Head of caudate nucleus (tissue), 42 donors: ENCODE measurements at regions not wholly inside any gene's neighbourhood (a gene's known extent, or its start where the extent isn't known, plus 50 kb on each side); places are given as distances from the start of the nearest gene placed in this dataset.
"Not testable (repeated sequence)": the region's sequence is repeated elsewhere in the genome, so short reads cannot be mapped to it uniquely, and the experiment has no call there.

Experiments used
- DNase-seq, 42 donors: peaks; one replicate each; pipeline versions ENCODE4 v3.0.0 to v3.0.0-alpha.2; 2020 to 2021; ENCODE audit warnings: mixed read lengths in 7 of 42
- intact Hi-C: fragments of 100-400 bp; cut with DNase I; formaldehyde crosslinking; loops from one replicate; pipeline ENCODE4 v1.15.0; 2022

DNA sequence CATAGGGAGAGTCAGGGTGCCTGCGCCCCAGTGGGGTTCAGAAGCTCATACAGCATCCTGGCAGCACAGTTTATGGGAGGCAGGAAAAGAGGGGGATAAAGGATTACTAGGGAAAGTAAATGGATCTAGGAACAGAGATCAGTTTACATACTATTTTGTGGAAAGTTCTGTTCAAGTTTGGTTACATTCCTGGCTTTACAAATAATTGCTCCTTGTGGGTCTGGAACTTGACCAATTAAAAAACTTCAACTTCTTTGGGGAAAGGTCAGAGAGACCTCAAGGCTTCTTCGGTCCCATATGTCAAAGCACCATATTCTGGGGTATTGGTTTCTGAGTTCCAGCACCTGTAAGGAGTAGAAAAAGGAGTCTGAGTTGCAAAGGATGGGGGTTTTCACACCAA lies 64.1 kb downstream of the ZDHHC19 start:
- intact Hi-C loops = no loop called here

DNA sequence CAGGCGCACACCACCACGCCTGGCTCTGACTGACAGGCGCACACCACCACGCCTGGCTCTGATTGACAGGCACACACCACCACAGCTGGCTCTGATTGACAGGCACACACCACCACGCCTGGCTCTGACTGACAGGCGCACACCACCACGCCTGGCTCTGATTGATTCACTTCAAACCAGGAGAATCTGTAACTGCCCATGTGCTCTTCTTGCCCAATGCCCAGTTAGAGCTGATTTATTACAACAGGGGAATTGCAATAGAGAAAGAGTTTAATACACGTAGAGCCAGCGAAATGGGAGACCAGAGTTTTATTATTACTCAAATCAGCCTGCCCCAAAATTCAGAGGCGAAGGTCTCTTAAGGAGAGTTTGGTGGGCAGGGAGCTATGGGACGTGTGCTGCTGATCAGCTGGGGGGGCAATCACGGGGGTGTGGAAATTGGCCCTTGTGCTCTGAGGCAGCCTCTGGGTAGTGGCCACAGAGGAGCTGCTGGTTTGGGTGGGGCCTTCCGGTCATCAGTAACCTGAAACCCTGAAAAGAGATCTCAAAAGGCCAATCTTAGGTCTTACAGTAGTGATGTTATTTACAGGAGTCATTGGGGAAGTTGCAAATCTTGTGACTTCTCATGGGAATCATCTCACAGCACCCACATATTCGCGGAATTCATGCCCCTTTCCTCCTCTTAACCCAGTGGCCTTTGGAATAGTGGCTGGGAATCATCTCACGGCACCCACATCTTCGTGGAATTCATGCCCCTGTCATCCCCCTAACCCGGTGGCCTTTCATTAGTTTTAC lies 63.8 kb upstream of the TFRC start:
- intact Hi-C loops = no loop called here

More for the DNA sequence above, 64.1 kb downstream of the ZDHHC19 start:
- DNase-seq = no peak

DNA sequence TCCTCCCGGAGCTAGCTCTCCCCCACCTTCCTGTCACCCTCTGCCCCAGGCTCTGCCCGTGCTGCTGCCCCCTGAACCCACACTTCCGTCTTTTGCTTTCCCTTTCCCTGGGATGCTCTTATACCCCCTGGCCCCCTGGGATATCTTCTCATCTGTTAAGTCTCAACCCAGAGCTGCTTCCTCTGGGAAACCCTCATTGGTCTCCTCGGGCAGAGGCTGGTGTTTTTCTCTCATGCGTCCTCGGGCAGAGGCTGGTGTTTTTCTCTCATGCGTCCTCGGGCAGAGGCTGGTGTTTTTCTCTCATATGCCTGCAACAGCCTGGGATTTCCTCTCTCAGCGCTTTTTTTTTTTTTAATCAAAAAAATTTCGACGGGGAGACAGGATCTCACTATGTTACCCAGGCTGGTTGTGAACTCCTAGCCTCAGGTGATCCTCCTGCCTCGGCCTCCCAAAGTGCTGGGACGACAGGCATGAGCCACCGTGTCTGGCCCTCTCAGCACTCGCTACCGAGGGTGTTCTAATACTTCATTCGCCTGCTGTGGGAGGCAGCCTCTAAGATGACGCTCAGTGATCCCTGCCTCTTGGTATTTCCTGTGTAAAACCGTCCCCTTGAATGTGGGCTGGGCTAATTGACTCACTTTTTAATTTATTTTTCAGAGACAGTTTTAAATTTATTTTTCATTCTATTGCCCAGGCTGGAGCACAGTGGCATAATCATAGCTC lies 62.7 kb upstream of the TFRC start:
- no peak for DNase-seq
- intact Hi-C loops = no loop called here

More for the DNA sequence above, 63.8 kb upstream of the TFRC start:
- DNase-seq = no peak

DNA sequence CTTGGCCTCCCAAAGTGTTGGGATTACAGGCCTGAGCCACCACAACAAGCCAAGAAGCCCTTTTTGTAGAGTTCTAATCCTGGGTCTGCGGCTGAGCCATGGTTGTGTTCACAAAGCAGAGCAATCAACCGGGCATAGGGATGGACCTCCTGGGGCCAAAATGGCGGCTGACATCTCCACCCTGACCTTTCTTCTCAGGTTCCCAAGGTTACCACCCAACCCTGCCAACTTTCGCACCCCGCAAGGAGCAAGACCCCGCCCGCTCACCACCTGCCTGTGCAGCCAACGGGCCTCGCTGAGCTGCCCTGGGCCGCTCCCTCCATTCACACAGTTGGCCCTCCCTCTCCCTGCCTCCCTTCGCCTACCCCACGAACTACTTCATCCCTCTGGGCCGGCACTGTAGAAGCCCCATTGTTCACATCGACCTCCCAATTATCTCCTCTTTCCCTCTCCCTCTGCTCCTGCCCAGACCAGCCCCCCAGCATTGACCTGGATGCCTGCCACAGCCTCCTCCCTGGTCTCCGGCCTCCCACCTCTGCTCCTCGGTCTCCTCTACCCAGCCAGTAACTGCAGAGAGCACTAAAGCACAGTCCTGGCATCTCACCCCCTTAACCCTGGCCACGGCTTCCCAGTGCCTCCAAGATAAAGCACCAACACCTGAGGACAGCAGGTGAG lies 62.0 kb upstream of the TFRC start:
- intact Hi-C loops = no loop called here
- no peak for DNase-seq

DNA sequence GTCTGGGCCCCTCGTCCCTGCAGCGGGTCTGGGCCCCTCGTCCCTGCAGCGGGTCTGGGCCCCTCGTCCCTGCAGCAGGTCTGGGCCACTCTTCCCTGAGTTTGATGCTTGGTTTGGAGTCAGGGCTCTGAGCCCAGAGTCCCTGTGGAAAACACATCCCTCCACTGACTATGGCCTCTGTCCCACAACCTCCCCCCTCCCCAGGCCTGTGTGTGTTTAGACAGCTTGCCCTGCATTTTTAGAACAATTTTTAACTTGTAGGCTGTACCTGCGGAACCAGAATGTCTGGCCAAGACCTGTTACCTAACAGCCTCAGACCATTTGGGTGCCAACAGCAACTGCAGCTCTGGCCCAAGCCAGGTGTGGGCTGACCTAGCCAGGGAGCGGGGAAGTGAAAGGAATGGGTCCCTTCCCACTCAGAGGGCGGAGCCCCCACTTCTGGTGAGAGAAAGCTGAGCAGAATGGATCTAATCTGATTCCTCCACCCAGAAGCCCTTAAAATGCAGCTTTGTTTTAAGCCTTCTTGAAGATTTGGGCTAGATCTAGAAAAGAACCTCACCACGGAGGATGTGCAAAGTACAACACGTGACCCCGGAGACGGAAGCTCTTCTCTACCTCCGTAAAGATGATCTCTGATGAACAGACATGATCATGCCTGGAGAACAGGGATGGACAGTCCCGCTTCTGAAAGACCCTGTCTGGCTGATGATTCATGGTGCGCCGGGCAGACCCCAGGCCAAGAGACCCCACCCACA lies 60.5 kb upstream of the TFRC start:
- intact Hi-C loops = no loop called here
- DNase-seq = no peak

DNA sequence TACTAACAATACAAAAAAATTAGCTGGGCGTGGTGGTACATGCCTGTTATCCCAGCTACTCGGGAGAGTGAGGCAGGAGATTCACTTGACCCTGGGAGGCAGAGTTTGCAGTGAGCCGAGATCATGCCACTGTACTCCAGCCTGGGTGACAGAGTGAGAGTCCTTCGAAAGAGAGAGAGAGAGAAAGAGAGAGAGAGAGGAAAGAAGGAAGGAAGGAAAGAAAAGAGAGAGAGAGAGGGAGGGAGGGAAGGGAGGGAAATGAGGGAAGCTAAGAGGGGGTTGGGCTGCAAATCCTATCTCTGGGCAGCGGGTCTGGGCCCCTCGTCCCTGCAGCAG lies 59.9 kb upstream of the TFRC start:
- no peak for DNase-seq
- intact Hi-C loops = no loop called here

DNA sequence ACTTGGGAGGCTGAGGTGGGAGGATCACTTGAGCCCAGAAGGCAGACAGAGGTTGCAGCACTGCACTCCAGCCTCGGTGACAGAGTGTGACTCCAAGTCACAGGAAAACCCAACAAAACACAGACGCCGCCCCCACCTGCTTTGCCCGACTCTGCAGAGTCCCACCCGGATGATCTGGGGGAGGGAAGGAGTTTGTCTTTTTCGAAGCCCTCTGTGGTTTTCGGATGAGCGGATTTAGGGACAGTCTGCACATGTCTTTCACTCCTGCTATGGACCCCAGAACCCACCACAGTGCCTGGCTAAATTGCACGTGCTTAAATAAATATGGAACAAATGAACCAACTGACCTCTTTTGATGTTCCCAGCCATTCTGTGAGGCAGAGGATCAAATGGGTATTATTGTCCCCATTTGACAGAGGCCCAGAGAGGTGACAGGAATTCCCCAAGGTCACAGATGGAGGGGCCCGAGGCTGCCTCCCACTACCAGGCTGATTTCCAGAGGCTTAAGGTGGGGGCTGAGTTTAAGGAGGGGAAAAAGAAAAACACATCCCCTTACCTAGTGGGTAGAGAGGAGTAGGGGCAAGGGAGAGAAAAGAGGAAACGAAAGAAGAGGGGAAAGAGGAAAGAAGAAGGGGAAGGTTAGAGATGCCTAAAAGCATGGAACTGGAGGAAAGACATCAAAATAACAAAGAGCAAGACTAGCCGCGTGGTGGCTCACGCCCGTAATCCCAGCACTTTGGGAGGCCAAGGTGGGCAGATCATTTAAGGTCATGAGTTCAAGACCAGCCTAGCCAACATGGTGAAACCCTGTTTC lies 59.4 kb upstream of the TFRC start:
- intact Hi-C loops = no loop called here
- DNase-seq = no peak

DNA sequence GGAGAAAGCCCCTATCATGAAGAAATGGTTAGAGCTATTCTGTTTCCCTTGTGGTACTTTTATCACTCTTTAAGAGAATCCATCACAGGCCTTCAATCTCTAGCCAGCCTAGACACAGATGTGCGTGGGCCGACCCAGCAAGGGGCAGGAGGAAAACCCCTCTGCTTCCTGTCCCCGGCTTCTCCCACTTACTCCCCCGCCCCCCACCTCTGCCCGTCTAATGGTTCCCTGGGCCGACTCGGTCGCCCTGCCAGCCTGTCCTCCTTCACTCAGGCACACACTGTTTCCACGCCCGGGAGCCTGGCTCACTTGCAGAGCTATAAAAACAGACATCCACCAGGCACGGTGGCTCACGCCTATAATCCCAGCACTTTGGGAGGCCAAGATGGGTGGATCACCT lies 58.3 kb upstream of the TFRC start:
- DNase-seq = no peak
- intact Hi-C loops = no loop called here

DNA sequence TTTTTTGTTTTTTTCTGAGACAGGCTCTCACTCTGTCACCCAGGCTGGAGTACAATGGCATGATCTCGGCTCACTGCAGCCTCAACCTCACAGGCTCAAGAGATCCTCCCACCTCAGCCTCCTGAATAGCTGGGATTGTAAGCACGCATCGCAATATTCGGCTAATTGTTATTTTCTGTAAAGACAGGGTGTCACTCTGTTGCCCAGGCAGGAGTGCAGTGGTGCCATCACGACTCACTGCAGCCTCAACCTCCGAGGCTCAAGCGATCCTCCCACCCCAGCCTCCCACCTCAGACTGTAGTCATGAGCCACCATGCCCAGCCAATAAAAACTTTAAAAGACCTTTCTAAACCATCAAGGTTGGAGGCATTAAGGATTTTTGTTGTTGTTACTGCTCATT lies 57.4 kb upstream of the TFRC start:
- no peak for DNase-seq
- intact Hi-C loops = no loop called here

DNA sequence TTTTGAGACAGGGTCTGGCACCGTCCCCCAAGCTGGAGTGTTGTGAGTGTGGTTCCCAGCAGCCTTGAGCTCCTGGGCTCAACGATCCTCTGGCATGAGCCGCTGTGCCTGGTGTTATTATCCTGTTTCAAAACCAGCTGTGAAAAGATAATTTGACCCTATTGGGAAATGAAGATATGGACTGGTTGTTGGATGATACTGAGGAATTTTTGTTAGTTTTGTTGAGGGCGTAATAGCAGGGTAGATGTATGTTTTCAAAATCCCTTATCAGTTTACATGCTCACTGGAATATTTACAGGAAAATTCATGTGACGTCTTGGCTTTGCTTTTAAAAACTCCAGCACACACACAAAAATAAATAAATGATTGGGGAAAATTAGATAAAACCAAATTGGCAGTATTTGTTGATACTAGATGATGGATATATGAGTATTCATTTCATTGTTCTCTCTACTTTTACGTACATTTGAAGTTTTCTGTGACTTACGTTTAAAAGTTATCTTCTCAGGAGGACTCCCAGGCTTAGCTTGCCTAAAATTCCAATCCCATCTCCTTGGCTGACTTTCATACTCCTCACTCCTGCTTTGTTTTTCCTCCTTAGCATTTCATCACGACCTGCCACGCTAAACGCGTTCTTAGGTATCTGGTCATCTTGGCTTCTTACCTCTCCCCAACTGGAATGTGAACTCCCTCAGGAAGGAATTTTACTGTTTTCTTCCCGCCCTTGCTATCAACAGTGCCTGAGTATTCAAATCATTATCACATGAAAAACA lies 56.8 kb upstream of the TFRC start:
- intact Hi-C loops = no loop called here
- DNase-seq = no peak

DNA sequence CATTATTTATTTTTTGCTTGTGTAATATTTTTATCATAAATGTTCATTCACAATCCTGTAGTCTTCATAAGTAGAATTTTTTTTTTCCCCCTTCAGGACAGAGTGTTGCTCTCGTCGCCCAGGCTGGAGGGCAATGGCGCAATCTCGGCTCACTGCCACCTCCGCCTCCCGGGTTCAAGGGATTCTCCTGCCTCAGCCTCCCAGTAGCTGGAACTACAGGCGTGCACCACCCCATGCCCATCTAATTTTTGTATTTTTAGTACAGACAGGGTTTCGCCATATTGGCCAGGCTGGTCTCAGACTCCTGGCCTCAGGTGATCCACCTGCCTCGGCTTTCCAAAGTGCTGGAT lies 54.7 kb upstream of the TFRC start:
- peak in 1 of 42 donors; percentile 21 for DNase-seq

DNA sequence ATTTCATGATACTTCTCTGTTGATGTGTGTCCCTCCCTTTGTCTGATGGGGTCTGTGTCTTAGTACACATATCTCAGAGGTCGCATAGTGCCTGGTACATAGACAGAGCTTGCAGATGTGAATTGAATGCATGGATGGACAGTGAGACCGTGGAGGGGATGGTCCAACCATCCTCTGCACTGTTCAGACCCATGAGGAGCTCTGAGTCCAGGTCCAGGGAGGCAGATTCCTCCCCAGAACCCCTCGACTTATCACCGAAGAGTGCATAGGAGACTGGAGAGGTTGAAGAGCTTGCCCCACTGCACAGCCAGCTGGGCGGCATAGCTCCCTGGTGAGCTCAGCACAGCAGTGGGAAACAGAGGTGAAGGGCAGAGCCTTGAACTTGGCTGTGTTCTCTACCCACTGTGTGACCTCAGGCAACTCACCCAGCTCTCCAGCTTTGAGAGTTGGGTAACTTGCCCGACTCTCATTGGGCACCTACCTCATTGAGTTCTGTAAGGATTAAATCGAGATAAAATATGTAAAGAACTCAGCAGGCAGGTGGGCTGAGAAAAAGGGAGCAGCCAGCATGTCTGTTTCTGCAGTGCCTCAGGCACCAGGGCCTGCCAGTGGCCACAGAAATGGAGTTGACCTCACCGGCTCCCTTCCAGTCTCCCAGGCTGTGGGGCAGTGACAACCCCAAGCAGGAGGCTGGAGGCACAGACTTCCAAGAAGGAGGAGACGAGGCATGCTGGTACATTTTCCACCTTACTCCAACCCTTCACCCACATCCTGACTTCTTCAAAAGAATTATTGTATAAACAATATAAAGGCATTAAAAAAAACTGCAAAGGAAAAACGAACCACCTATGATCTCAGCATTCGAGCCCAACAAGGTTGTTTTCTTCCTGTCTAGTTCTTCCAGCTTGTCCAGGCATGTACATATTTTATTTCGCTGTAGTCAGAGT lies 54.1 kb upstream of the TFRC start:
- intact Hi-C loops = no loop called here
- peak in 1 of 42 donors; percentile 26 for DNase-seq

More for the DNA sequence above, 54.7 kb upstream of the TFRC start:
- intact Hi-C loops = not testable (repeated sequence)

DNA sequence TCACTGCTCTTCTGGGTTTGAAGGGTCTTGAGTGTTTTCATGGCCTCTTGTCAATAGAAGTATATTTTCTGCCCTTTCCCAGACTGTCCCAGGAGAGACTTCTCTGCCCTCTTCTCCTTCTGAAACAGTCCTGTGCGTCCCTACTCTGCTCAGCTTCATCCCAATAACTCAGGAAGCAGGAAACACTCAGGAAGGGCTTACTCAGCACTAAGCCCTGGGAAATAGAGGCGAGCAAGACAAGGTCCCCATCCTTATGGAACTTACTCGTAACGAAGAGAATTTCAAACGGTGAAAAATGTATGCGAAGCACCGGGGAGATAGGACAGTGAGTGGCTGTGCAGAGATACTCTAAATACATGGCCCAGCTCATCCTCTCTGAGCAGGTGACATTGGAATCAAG lies 52.8 kb upstream of the TFRC start:
- DNase-seq = no peak
- intact Hi-C loops = no loop called here

DNA sequence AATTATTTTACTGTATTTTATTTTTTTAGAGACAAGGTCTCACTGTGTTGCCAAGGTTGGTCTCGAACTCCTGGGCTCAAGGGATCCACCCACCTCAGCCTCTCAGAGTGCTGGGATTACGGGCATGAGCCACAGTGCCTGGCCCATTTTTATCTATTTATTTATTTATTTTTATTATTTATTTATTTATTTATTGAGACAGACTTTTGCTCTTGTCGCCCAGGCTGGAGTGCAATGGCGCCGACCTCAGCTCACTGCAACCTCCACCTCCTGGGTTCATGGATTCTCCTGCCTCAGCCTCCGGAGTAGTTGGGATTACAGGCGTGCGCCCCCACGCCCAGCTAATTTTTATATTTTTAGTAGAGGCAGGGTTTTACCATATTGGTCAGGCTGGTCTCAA lies 52.0 kb upstream of the TFRC start:
- DNase-seq, intact Hi-C loops: not testable (repeated sequence)

DNA sequence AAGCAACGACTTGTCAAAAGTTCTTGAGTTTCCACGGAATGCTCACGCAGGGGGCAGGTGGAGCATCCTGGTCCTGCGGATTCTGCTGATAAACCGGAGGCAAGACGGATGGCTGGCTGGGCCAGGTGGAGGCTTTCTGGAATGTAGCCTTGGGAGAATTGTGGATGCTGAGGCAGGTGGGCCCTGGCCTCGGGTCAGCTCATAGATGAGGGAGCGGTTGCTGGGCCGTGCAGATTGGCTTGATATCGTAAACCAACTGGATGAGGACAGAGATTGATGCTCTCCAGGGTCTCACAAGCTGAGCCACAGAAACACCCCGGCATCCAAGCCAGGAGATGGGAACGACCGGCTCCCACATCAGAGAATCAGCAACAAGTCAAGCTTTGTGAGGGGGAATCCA lies 50.0 kb upstream of the TFRC start:
- no peak for DNase-seq
- intact Hi-C loops = no loop called here
